ENCODE measurements at regions not wholly inside any gene's neighbourhood (a gene's known extent, or its start where the extent isn't known, plus 50 kb on each side); places are given as distances from the start of the nearest gene placed in this dataset.

DNA sequence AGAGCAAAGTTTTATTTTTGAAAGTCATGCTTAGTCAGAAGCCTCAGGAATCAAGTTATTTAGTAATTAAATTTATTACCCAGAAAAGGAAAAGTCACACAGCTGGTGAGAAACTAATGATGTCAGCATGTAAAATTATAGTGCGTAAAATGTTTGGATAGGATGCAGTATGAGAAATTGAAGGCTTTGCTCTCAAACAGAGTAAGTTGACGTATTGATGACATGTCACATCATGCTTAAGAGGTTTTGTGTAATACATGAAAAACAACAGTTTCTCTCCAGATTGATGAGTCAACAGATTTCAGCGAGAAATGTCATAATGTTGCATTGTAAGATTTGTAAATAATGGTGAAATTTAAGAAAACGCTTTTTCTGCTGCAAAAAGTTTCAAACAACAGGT, 769.8 kb downstream of the METTL15 start:
- H3K4me2 ChIP-seq (ENCODE audit: low read depth, low read length, poor library complexity, severe bottlenecking), result no peak overlapping the region
- no peaks in the 10 kb centered on the region for H3K36me3 ChIP-seq (ENCODE audit: low read length)
- H4K20me1 ChIP-seq (ENCODE audit: low read depth, low read length), result no peaks in the 10 kb centered on the region
- no peak for TF ChIP-seq EZH2phosphoT487 (conservative IDR thresholded peaks at IDR 0.05; ENCODE audit: low read length)
- TF ChIP-seq, protein P1, sequence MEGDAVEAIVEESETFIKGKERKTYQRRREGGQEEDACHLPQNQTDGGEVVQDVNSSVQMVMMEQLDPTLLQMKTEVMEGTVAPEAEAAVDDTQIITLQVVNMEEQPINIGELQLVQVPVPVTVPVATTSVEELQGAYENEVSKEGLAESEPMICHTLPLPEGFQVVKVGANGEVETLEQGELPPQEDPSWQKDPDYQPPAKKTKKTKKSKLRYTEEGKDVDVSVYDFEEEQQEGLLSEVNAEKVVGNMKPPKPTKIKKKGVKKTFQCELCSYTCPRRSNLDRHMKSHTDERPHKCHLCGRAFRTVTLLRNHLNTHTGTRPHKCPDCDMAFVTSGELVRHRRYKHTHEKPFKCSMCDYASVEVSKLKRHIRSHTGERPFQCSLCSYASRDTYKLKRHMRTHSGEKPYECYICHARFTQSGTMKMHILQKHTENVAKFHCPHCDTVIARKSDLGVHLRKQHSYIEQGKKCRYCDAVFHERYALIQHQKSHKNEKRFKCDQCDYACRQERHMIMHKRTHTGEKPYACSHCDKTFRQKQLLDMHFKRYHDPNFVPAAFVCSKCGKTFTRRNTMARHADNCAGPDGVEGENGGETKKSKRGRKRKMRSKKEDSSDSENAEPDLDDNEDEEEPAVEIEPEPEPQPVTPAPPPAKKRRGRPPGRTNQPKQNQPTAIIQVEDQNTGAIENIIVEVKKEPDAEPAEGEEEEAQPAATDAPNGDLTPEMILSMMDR (IDR thresholded peaks at IDR 0.05; ENCODE audit: insufficient read depth, low read length, poor library complexity, severe bottlenecking), result no peak
- H3K4me3 ChIP-seq (ENCODE audit: insufficient read depth, low read length, poor library complexity, severe bottlenecking), result no peak overlapping the region
- H3K27ac ChIP-seq (ENCODE audit: low read depth, low read length), result no peak overlapping the region
- no peaks in the 10 kb centered on the region for H3F3A ChIP-seq (ENCODE audit: insufficient read depth)
- no peaks in the 10 kb centered on the region for H3K79me2 ChIP-seq (ENCODE audit: insufficient read depth, low read length)
- H3K9me2 ChIP-seq (replicated peaks; ENCODE audit: insufficient read depth, low read length), result no peaks in the 10 kb centered on the region
- no peaks in the 10 kb centered on the region for H3K27me3 ChIP-seq (ENCODE audit: low read length)
- H2AFZ ChIP-seq (ENCODE audit: low read depth, low read length, severe bottlenecking), result no peak overlapping the region
- H3K9ac ChIP-seq (ENCODE audit: low read length), result no peak overlapping the region
- H3K9me3 ChIP-seq (ENCODE audit: insufficient read depth, low read length), result no peaks in the 10 kb centered on the region

DNA sequence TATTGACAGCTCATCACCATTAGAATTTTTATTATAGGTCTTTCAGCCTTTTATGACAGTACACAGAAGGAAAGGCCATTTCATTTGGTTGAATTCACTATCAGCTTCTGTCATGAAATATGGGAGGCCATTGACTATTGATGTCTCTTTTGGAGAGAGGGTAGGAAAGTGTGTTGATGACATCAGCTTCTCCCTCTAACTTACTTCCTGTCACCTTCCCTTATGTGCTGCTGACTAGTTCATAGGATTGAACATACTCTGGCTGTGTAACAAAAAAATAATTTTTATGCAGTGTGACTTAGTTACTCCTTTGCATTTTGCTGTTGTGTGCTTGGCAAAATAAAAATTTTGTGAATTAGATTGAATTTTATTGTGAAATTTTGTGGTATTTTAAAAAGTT, 769.2 kb downstream of the METTL15 start:
- H3K4me3 ChIP-seq (ENCODE audit: insufficient read depth, low read length, poor library complexity, severe bottlenecking), result no peak overlapping the region
- no peaks in the 10 kb centered on the region for H3K9me2 ChIP-seq (replicated peaks; ENCODE audit: insufficient read depth, low read length)
- no peaks in the 10 kb centered on the region for H3K27me3 ChIP-seq (ENCODE audit: low read length)
- H3K4me2 ChIP-seq (ENCODE audit: low read depth, low read length, poor library complexity, severe bottlenecking), result no peak overlapping the region
- no peaks in the 10 kb centered on the region for H3K36me3 ChIP-seq (ENCODE audit: low read length)
- TF ChIP-seq, protein P1 (IDR thresholded peaks at IDR 0.05; ENCODE audit: insufficient read depth, low read length, poor library complexity, severe bottlenecking), result no peak
- no peak for TF ChIP-seq EZH2phosphoT487 (conservative IDR thresholded peaks at IDR 0.05; ENCODE audit: low read length)
- no peaks in the 10 kb centered on the region for H4K20me1 ChIP-seq (ENCODE audit: low read depth, low read length)
- H3K9me3 ChIP-seq (ENCODE audit: insufficient read depth, low read length), result no peaks in the 10 kb centered on the region
- H3K79me2 ChIP-seq (ENCODE audit: insufficient read depth, low read length), result no peaks in the 10 kb centered on the region
- no peak overlapping the region for H3K9ac ChIP-seq (ENCODE audit: low read length)
- no peak overlapping the region for H3K27ac ChIP-seq (ENCODE audit: low read depth, low read length)
- no peak overlapping the region for H2AFZ ChIP-seq (ENCODE audit: low read depth, low read length, severe bottlenecking)
- no peaks in the 10 kb centered on the region for H3F3A ChIP-seq (ENCODE audit: insufficient read depth)

DNA sequence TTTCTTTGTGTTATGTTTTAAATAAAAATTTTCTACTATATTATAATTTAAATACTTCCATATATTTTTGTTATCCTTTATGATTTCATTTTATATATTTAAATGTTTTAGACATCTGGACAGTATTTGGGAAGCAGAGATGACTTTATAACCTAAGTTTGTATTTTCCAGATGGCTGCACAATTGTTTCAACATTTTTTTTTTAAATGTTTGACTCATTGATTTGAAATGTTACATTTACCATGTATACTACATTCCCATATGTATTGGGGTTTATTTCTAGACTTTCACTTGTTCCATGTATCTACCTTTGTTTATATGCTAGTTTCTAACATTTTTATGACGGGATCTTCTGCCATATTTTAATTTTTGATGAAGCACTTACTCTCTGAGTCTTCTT, 766.5 kb downstream of the METTL15 start:
- Histone ChIP-seq H2AFZ (ENCODE audit: low read depth, low read length, severe bottlenecking) (no peak overlapping the region), H3K79me2 (ENCODE audit: insufficient read depth, low read length) (no peaks in the 10 kb centered on the region), H3K36me3 (ENCODE audit: low read length) (no peaks in the 10 kb centered on the region), H4K20me1 (ENCODE audit: low read depth, low read length) (no peaks in the 10 kb centered on the region), H3F3A (ENCODE audit: insufficient read depth) (no peaks in the 10 kb centered on the region), H3K4me3 (ENCODE audit: insufficient read depth, low read length, poor library complexity, severe bottlenecking) (no peak overlapping the region), H3K27ac (ENCODE audit: low read depth, low read length) (no peak overlapping the region), H3K9ac (ENCODE audit: low read length) (no peak overlapping the region), H3K9me3 (ENCODE audit: insufficient read depth, low read length) (no peaks in the 10 kb centered on the region), H3K27me3 (ENCODE audit: low read length) (no peaks in the 10 kb centered on the region), H3K9me2 (replicated peaks; ENCODE audit: insufficient read depth, low read length) (no peaks in the 10 kb centered on the region), H3K4me2 (ENCODE audit: low read depth, low read length, poor library complexity, severe bottlenecking) (no peak overlapping the region)
- no peak for TF ChIP-seq EZH2phosphoT487 (conservative IDR thresholded peaks at IDR 0.05; ENCODE audit: low read length)
- TF ChIP-seq, protein P1 (IDR thresholded peaks at IDR 0.05; ENCODE audit: insufficient read depth, low read length, poor library complexity, severe bottlenecking), result no peak

All from SU-DHL-6 (cell line).